ENCODE measurements at regions not wholly inside any gene's neighbourhood (a gene's known extent, or its start where the extent isn't known, plus 50 kb on each side); places are given as distances from the start of the nearest gene placed in this dataset.

DNA sequence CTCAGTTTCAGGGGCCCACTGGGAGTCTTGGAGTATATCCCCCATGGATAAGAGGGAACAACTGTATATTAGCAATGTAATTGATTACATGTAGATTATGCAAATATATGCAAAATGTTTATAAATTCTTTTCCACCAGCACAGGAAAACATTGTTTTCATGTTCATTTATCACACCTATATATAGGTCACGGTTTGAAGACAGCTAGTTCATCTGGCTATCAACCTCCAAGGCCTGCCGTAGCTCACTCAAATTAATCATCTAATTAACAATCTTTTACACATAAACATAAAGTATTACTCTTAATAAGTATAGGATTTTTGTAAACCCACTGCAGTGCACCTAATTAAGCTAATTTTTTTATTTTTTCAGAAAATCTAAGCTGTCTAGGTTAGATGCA, 53.7 kb upstream of the SP4 start:
- DNase-seq (ENCODE audit: low spot score in 2 of 2) = no peak

GRCh38 chr7:21377545-21377944, 50.3 kb upstream of the SP4 start:
- intact Hi-C loops (cut with DNase I) = no loop called here
- no peak for TF ChIP-seq CTCF (IDR thresholded peaks at IDR 0.05)
- H3K4me3 ChIP-seq = no peak overlapping the region

More for the DNA sequence above, 53.7 kb upstream of the SP4 start:
- no peak overlapping the region for H3K27ac ChIP-seq
- intact Hi-C loops (cut with DNase I) = no loop called here
- no peak overlapping the region for H3K4me3 ChIP-seq
- TF ChIP-seq CTCF (IDR thresholded peaks at IDR 0.05) = no peak
- no peaks in the 10 kb centered on the region for H3K4me1 ChIP-seq
- H3K36me3 ChIP-seq = no peaks in the 10 kb centered on the region
- peaks cover 0 to 3% of the 10 kb centered on the region in 2 donors for H3K9me3 ChIP-seq
- no peaks in the 10 kb centered on the region for H3K27me3 ChIP-seq

More at GRCh38 chr7:21377545-21377944, 50.3 kb upstream of the SP4 start:
- DNase-seq (ENCODE audit: low spot score in 2 of 2) = no peak
- no peak overlapping the region for H3K27ac ChIP-seq
- H3K9me3 ChIP-seq = peaks cover 0 to 3% of the 10 kb centered on the region in 2 donors
- H3K27me3 ChIP-seq = no peaks in the 10 kb centered on the region
- no peaks in the 10 kb centered on the region for H3K4me1 ChIP-seq
- no peaks in the 10 kb centered on the region for H3K36me3 ChIP-seq
